NT2/D1 (cell line): ENCODE measurements at regions not wholly inside any gene's neighbourhood (a gene's known extent, or its start where the extent isn't known, plus 50 kb on each side); places are given as distances from the start of the nearest gene placed in this dataset.

Source experiments
- DNase-seq: peaks from one replicate; pipeline ENCODE4 v3.0.0-alpha.2; 2011; ENCODE audit warnings: low read depth, low spot score
- H3K27me3 ChIP-seq: 2 replicates; pipeline ENCODE4 v1.6.0; 2011; ENCODE audit warnings: mild to moderate bottlenecking; ENCODE audit not compliant: insufficient read length, insufficient read depth
- H3K36me3 ChIP-seq: 2 replicates; pipeline ENCODE4 v1.6.1; 2011; ENCODE audit warnings: mild to moderate bottlenecking, low read length, mixed read lengths; ENCODE audit not compliant: insufficient read depth, insufficient read length
- H3K4me1 ChIP-seq: 2 replicates; pipeline ENCODE4 v1.5.1; 2011; ENCODE audit not compliant: insufficient read depth, insufficient read length
- H3K4me3 ChIP-seq: 2 replicates; pipeline ENCODE4 v1.5.1; 2011; ENCODE audit warnings: low read depth; ENCODE audit not compliant: insufficient read length
- H3K9ac ChIP-seq: 2 replicates; pipeline ENCODE4 v1.6.0; 2011; ENCODE audit warnings: low read depth; ENCODE audit not compliant: insufficient read length
- H3K9me3 ChIP-seq: 2 replicates; pipeline ENCODE4 v1.5.1; 2011; ENCODE audit warnings: mild to moderate bottlenecking, low read length; ENCODE audit not compliant: insufficient read depth
- SUZ12 ChIP-seq: IDR thresholded peaks from 2 replicates; pipeline ENCODE4 v1.6.1; 2011; ENCODE audit not compliant: insufficient read length, insufficient read depth; ENCODE audit errors: extremely low read depth
- YY1 ChIP-seq: IDR thresholded peaks from 2 replicates; pipeline ENCODE4 v1.6.1; 2011; ENCODE audit not compliant: insufficient read length, insufficient read depth
- ZNF274 ChIP-seq: IDR thresholded peaks from 2 replicates; pipeline ENCODE4 v1.6.1; 2011; ENCODE audit warnings: mild to moderate bottlenecking, low read depth, low read length

GRCh38 chrX:150225266-150225665 lies 137.9 kb upstream of the MAMLD1 start:
- TF ChIP-seq SUZ12 = no peak
- TF ChIP-seq ZNF274 = no peak
- no peak for TF ChIP-seq YY1
- no peak overlapping the region for H3K4me3 ChIP-seq
- DNase-seq = no peak
- H3K4me1 ChIP-seq = no peaks in the 10 kb centered on the region
- peaks cover 79% of the 10 kb centered on the region for H3K27me3 ChIP-seq
- no peaks in the 10 kb centered on the region for H3K36me3 ChIP-seq
- H3K9ac ChIP-seq = no peak overlapping the region
- H3K9me3 ChIP-seq = no peaks in the 10 kb centered on the region

- H3K9ac ChIP-seq = no peak overlapping the region
- H3K27me3 ChIP-seq = peaks cover 74% of the 10 kb centered on the region
- no peak for TF ChIP-seq YY1
- TF ChIP-seq ZNF274 = no peak
- no peak for TF ChIP-seq SUZ12
- H3K36me3 ChIP-seq = no peaks in the 10 kb centered on the region
- no peak for DNase-seq
- no peaks in the 10 kb centered on the region for H3K9me3 ChIP-seq
- H3K4me1 ChIP-seq = no peaks in the 10 kb centered on the region
- no peak overlapping the region for H3K4me3 ChIP-seq
Measured at GRCh38 chrX:150225756-150226155, 137.4 kb upstream of the MAMLD1 start.

- Histone ChIP-seq H3K4me3 (no peak overlapping the region), H3K9ac (no peak overlapping the region), H3K4me1 (no peaks in the 10 kb centered on the region), H3K27me3 (peaks cover 67% of the 10 kb centered on the region), H3K9me3 (no peaks in the 10 kb centered on the region), H3K36me3 (no peaks in the 10 kb centered on the region)
- no peak for DNase-seq
- TF ChIP-seq SUZ12 = no peak
- TF ChIP-seq YY1 = no peak
- TF ChIP-seq ZNF274 = no peak
Measured at GRCh38 chrX:150226223-150226965, 136.7 kb upstream of the MAMLD1 start.

- no peaks in the 10 kb centered on the region for H3K9me3 ChIP-seq
- no peaks in the 10 kb centered on the region for H3K4me1 ChIP-seq
- no peak overlapping the region for H3K9ac ChIP-seq
- TF ChIP-seq YY1 = no peak
- TF ChIP-seq SUZ12 = no peak
- TF ChIP-seq ZNF274 = no peak
- DNase-seq = no peak
- H3K36me3 ChIP-seq = no peaks in the 10 kb centered on the region
- H3K27me3 ChIP-seq = peaks cover 60% of the 10 kb centered on the region
- no peak overlapping the region for H3K4me3 ChIP-seq
Measured at GRCh38 chrX:150227321-150227860, 135.7 kb upstream of the MAMLD1 start.

- Histone ChIP-seq H3K4me1 (no peaks in the 10 kb centered on the region), H3K9me3 (no peaks in the 10 kb centered on the region), H3K27me3 (peaks cover 58% of the 10 kb centered on the region), H3K9ac (no peak overlapping the region), H3K36me3 (no peaks in the 10 kb centered on the region), H3K4me3 (no peak overlapping the region)
- TF ChIP-seq YY1 (no peak), ZNF274 (no peak), SUZ12 (no peak)
- no peak for DNase-seq
Measured at GRCh38 chrX:150227873-150228410, 135.2 kb upstream of the MAMLD1 start.

GRCh38 chrX:150228431-150228830 lies 134.7 kb upstream of the MAMLD1 start:
- TF ChIP-seq YY1 = no peak
- TF ChIP-seq ZNF274 = no peak
- TF ChIP-seq SUZ12 = no peak
- Histone ChIP-seq H3K27me3 (peaks cover 53% of the 10 kb centered on the region), H3K4me1 (no peaks in the 10 kb centered on the region), H3K4me3 (no peak overlapping the region), H3K9me3 (no peaks in the 10 kb centered on the region), H3K9ac (no peak overlapping the region), H3K36me3 (no peaks in the 10 kb centered on the region)
- DNase-seq = no peak

- no peak for DNase-seq
- peaks cover 47% of the 10 kb centered on the region for H3K27me3 ChIP-seq
- H3K4me1 ChIP-seq = no peaks in the 10 kb centered on the region
- no peaks in the 10 kb centered on the region for H3K36me3 ChIP-seq
- H3K9ac ChIP-seq = no peak overlapping the region
- no peaks in the 10 kb centered on the region for H3K9me3 ChIP-seq
- TF ChIP-seq YY1 = no peak
- no peak for TF ChIP-seq ZNF274
- no peak for TF ChIP-seq SUZ12
- H3K4me3 ChIP-seq = no peak overlapping the region
Measured at GRCh38 chrX:150229030-150229429, 134.1 kb upstream of the MAMLD1 start.
